ENCODE measurements at regions not wholly inside any gene's neighbourhood (a gene's known extent, or its start where the extent isn't known, plus 50 kb on each side); places are given as distances from the start of the nearest gene placed in this dataset.

GRCh38 chr4:181189751-181190150, 1053.5 kb upstream of the TENM3 start:
- no peak for DNase-seq (ENCODE audit: low read depth)

- DNase-seq (ENCODE audit: low read depth) = no peak
Measured at GRCh38 chr4:181193131-181193930, 1049.9 kb upstream of the TENM3 start.

GRCh38 chr4:181194096-181194495, 1049.1 kb upstream of the TENM3 start:
- DNase-seq (ENCODE audit: low read depth) = no peak

GRCh38 chr4:181200076-181200475, 1043.1 kb upstream of the TENM3 start:
- DNase-seq (ENCODE audit: low read depth) = no peak

- no peak for DNase-seq (ENCODE audit: low read depth)
Measured at GRCh38 chr4:181202240-181202639, 1041.0 kb upstream of the TENM3 start.

- no peak for DNase-seq (ENCODE audit: low read depth)
Measured at GRCh38 chr4:181204109-181204508, 1039.1 kb upstream of the TENM3 start.

- DNase-seq (ENCODE audit: low read depth) = no peak
Measured at GRCh38 chr4:181213551-181213950, 1029.7 kb upstream of the TENM3 start.

GRCh38 chr4:181216501-181216900, 1026.7 kb upstream of the TENM3 start:
- no peak for DNase-seq (ENCODE audit: low read depth)

- DNase-seq (ENCODE audit: low read depth) = no peak
Measured at GRCh38 chr4:181219783-181220416, 1023.3 kb upstream of the TENM3 start.

GRCh38 chr4:181224852-181225251, 1018.4 kb upstream of the TENM3 start:
- no peak for DNase-seq (ENCODE audit: low read depth)

GRCh38 chr4:181225616-181226261, 1017.5 kb upstream of the TENM3 start:
- DNase-seq (ENCODE audit: low read depth) = no peak

GRCh38 chr4:181234951-181235680, 1008.1 kb upstream of the TENM3 start:
- DNase-seq (ENCODE audit: low read depth) = no peak

GRCh38 chr4:181245326-181245725, 997.9 kb upstream of the TENM3 start:
- no peak for DNase-seq (ENCODE audit: low read depth)

GRCh38 chr4:181249031-181249430, 994.2 kb upstream of the TENM3 start:
- no peak for DNase-seq (ENCODE audit: low read depth)

- no peak for DNase-seq (ENCODE audit: low read depth)
Measured at GRCh38 chr4:181254771-181255170, 988.4 kb upstream of the TENM3 start.

- DNase-seq (ENCODE audit: low read depth) = no peak
Measured at GRCh38 chr4:181258569-181258968, 984.6 kb upstream of the TENM3 start.

- no peak for DNase-seq (ENCODE audit: low read depth)
Measured at GRCh38 chr4:181259081-181259709, 984.0 kb upstream of the TENM3 start.

GRCh38 chr4:181261279-181261678, 981.9 kb upstream of the TENM3 start:
- DNase-seq (ENCODE audit: low read depth) = no peak

- DNase-seq (ENCODE audit: low read depth) = no peak
Measured at GRCh38 chr4:181264893-181265292, 978.3 kb upstream of the TENM3 start.

GRCh38 chr4:181265370-181265769, 977.8 kb upstream of the TENM3 start:
- DNase-seq (ENCODE audit: low read depth) = no peak

- no peak for DNase-seq (ENCODE audit: low read depth)
Measured at GRCh38 chr4:181271116-181271640, 972.0 kb upstream of the TENM3 start.

GRCh38 chr4:181272422-181272821, 970.8 kb upstream of the TENM3 start:
- DNase-seq (ENCODE audit: low read depth) = no peak
